ENCODE measurements at regions not wholly inside any gene's neighbourhood (a gene's known extent, or its start where the extent isn't known, plus 50 kb on each side); places are given as distances from the start of the nearest gene placed in this dataset.

DNA sequence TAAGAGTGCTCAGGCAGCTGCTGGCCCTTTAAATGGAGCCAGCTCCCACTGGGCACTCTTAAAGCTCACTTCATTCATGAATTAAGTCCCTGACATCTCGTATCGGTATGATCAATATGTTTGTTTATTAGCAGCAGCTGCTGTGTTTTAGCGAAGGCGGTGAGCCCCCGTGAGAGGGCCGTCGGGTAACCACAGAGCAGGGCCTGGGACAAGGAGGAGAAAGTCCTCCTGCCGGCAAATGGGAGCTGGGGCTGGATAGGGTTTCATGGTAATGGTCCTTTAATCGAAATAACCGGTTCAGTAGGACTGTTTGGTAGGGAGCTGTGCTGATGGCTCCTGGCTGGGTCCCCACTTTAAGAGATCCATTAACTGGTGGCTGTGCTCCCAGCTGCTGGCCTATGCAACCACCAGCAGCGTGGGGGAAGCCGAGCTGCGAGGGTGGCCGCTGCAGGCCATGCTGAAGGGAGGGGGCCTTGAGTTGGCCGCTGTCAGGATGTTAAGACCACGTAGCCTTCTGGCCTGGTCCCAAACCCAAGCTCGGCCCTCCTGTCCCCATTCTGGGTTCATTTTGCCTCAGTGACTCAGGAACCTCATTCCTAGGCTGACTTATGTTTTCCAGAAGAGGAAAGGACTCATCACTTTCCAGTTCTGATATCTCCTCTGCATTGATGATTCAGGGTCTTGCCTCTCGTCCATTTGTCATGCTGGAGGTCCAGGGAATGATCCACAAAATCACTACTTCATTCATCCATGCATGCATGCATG is 67.6 kb upstream of the NTRK3 start:
- Histone ChIP-seq H4K91ac (replicated peaks; ENCODE audit: insufficient read length, low read length) (no peak overlapping the region), H3K36me3 (ENCODE audit: control insufficient read depth in 2 of 4, insufficient read depth in 4 of 4, low read length in 3 of 4) (no peaks in the 10 kb centered on the region), H4K5ac (ENCODE audit: insufficient read length, low read depth, low read length) (no peak overlapping the region), H3K27ac (ENCODE audit: low read depth, low read length) (no peak overlapping the region), H2BK5ac (ENCODE audit: low read depth, low read length) (no peak overlapping the region), H2BK15ac (ENCODE audit: low read length) (no peak overlapping the region), H3K4me3 (ENCODE audit: extremely low read depth in 1 of 4, insufficient read depth in 2 of 4, low read depth in 3 of 4, low read length in 4 of 4) (no peak overlapping the region), H3K23me2 (ENCODE audit: low read depth, low read length) (no peaks in the 10 kb centered on the region), H2BK20ac (ENCODE audit: low read length) (no peak overlapping the region), H2AFZ (ENCODE audit: low read length) (peak overlapping the region; percentile 44; the same call in 1 of the 2 replicates), H3K4ac (replicated peaks; ENCODE audit: insufficient read length, low read depth, low read length) (no peak overlapping the region), H3K18ac (ENCODE audit: extremely low read depth, low read length) (no peak overlapping the region), H3K4me1 (replicated peaks in 1 of 4; ENCODE audit: control insufficient read depth in 3 of 4, insufficient read depth in 4 of 4, low read length in 3 of 4) (no peaks in the 10 kb centered on the region), H3K9ac (replicated peaks in 1 of 4; ENCODE audit: extremely low read depth in 1 of 4, low read depth in 3 of 4, low read length in 3 of 4) (no peak overlapping the region), H2BK120ac (replicated peaks; ENCODE audit: low read depth, low read length) (no peak overlapping the region), H3K56ac (replicated peaks; ENCODE audit: insufficient read length, low read depth, low read length) (no peak overlapping the region), H2AK5ac (ENCODE audit: low read depth, low read length) (no peak overlapping the region), H3K79me1 (ENCODE audit: low read depth, low read length) (no peaks in the 10 kb centered on the region), H4K8ac (ENCODE audit: extremely low read depth, insufficient read depth, low read length) (no peak overlapping the region; the same call in 1 of the 2 replicates), H2BK12ac (ENCODE audit: low read depth, low read length) (no peak overlapping the region), H3K23ac (ENCODE audit: insufficient read length) (no peak overlapping the region), H3K9me3 (ENCODE audit: insufficient read depth in 2 of 2, low read depth in 1 of 2, low read length in 1 of 2) (no peaks in the 10 kb centered on the region), H4K20me1 (replicated peaks in 1 of 2; ENCODE audit: control insufficient read depth in 1 of 2, insufficient read depth in 2 of 2, low read length in 2 of 2) (no peaks in the 10 kb centered on the region), H3K4me2 (ENCODE audit: insufficient read depth in 1 of 2, low read depth in 2 of 2, low read length in 2 of 2) (no peak overlapping the region), H3K27me3 (replicated peaks in 1 of 4; ENCODE audit: control insufficient read depth in 3 of 4, extremely low read depth in 1 of 4, insufficient read depth in 3 of 4, low read length in 3 of 4) (no peaks in the 10 kb centered on the region), H3K79me2 (ENCODE audit: control insufficient read depth in 1 of 2, insufficient read depth in 2 of 2, low read length in 2 of 2) (no peaks in the 10 kb centered on the region), H3K14ac (ENCODE audit: insufficient read length) (no peak overlapping the region)
- ChIA-PET POLR2A (ENCODE audit: partially characterized antibody) (no interaction called here), CTCF (ENCODE audit: partially characterized antibody) (interaction anchor here (0.6 to 2.6 kb wide), 6 partner anchors 8 to 130 kb away, joined by 4 to 10 read pairs (median 6); no protein-coding TSS in a partner anchor)
- FAIRE-seq (no peak), DNase-seq (ENCODE audit: low read depth in 1 of 2, low spot score in 2 of 2) (no peak)
- 92% methylated on average over 16 of the region's 18 CpGs; no CpG with 5 or more reads in 1 of the 2 experiments for WGBS, 2 experiments (ENCODE audit: extremely low coverage in 1 of 2, insufficient coverage in 1 of 2, insufficient read length in 1 of 2, insufficient replicate concordance in 2 of 2, low coverage in 1 of 2, low lambda C conversion rate in 2 of 2, missing lambda C conversion rate in 1 of 2)
- TF ChIP-seq SP2 (IDR thresholded peaks at IDR 0.05; ENCODE audit: low read length) (no peak), KDM4A (IDR thresholded peaks at IDR 0.05; ENCODE audit: low read depth, low read length, severe bottlenecking) (no peak), E2F6 (IDR thresholded peaks at IDR 0.05) (no peak), CHD2 (IDR thresholded peaks at IDR 0.05; ENCODE audit: low read length) (no peak)
- TF ChIP-seq, protein P1, sequence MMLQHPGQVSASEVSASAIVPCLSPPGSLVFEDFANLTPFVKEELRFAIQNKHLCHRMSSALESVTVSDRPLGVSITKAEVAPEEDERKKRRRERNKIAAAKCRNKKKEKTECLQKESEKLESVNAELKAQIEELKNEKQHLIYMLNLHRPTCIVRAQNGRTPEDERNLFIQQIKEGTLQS (IDR thresholded peaks at IDR 0.05; ENCODE audit: insufficient read depth, low read depth, low read length): no peak
